ENCODE measurements at regions not wholly inside any gene's neighbourhood (a gene's known extent, or its start where the extent isn't known, plus 50 kb on each side); places are given as distances from the start of the nearest gene placed in this dataset.

GRCh38 chr1:191892716-191893115 is 265.5 kb upstream of the RGS18 start:
- Histone ChIP-seq H2AFZ (no peak overlapping the region), H3K36me3 (replicated peaks; ENCODE audit: insufficient read depth, low read depth) (no peaks in the 10 kb centered on the region), H3K27ac (no peak overlapping the region), H3K4me2 (no peak overlapping the region), H3K27me3 (no peaks in the 10 kb centered on the region), H3K4me1 (ENCODE audit: insufficient read depth) (peaks cover 3% of the 10 kb centered on the region), H3K9me2 (replicated peaks; ENCODE audit: insufficient read depth) (no peaks in the 10 kb centered on the region), H3K79me2 (no peaks in the 10 kb centered on the region), H4K20me1 (ENCODE audit: insufficient read depth, poor library complexity, severe bottlenecking) (no peaks in the 10 kb centered on the region), H3K4me3 (no peak overlapping the region), H3K9me3 (ENCODE audit: low read depth) (no peaks in the 10 kb centered on the region)
- TF ChIP-seq EZH2phosphoT487 (IDR thresholded peaks at IDR 0.05; ENCODE audit: low read depth, severe bottlenecking, unreplicated experiment) (no peak), EZH2 (IDR thresholded peaks at IDR 0.05; ENCODE audit: borderline replicate concordance) (no peak)
- TF ChIP-seq, protein P1, sequence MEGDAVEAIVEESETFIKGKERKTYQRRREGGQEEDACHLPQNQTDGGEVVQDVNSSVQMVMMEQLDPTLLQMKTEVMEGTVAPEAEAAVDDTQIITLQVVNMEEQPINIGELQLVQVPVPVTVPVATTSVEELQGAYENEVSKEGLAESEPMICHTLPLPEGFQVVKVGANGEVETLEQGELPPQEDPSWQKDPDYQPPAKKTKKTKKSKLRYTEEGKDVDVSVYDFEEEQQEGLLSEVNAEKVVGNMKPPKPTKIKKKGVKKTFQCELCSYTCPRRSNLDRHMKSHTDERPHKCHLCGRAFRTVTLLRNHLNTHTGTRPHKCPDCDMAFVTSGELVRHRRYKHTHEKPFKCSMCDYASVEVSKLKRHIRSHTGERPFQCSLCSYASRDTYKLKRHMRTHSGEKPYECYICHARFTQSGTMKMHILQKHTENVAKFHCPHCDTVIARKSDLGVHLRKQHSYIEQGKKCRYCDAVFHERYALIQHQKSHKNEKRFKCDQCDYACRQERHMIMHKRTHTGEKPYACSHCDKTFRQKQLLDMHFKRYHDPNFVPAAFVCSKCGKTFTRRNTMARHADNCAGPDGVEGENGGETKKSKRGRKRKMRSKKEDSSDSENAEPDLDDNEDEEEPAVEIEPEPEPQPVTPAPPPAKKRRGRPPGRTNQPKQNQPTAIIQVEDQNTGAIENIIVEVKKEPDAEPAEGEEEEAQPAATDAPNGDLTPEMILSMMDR (IDR thresholded peaks at IDR 0.05; ENCODE audit: poor library complexity) = no peak
- DNase-seq (ENCODE audit: low spot score) = no peak

DNA sequence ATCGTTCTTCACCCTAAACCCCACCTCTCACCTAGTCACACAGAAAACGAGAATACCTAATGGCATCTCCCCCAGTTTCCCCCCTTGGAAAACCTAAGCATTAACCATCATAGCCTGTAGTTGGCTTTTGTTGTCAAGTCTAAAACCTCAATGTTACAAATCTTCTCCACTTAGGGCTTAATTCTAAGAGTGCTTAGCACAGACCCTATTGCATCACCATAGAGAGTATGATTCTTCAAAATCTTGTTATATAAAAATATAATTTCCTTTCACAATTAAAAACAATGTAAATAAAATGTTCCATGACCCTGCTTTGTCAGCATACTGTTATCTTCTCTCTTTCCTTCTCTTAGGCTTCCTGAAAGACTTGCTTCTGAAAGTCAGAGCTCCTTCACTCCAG is 263.2 kb upstream of the RGS18 start:
- WGBS (ENCODE audit: low lambda C conversion rate, missing lambda C conversion rate) = 79% methylated on average over 2 of the region's 2 CpGs
- TF ChIP-seq EZH2phosphoT487 (IDR thresholded peaks at IDR 0.05; ENCODE audit: low read depth, severe bottlenecking, unreplicated experiment) (no peak), EZH2 (IDR thresholded peaks at IDR 0.05; ENCODE audit: borderline replicate concordance) (no peak)
- TF ChIP-seq, protein P1 (IDR thresholded peaks at IDR 0.05; ENCODE audit: poor library complexity) = no peak
- H3K27me3 ChIP-seq = no peaks in the 10 kb centered on the region
- no peak for DNase-seq (ENCODE audit: low spot score)
- no peaks in the 10 kb centered on the region for H3K79me2 ChIP-seq
- H3K9me3 ChIP-seq (ENCODE audit: low read depth) = no peaks in the 10 kb centered on the region
- H4K20me1 ChIP-seq (ENCODE audit: insufficient read depth, poor library complexity, severe bottlenecking) = no peaks in the 10 kb centered on the region
- no peak overlapping the region for H3K27ac ChIP-seq
- no peaks in the 10 kb centered on the region for H3K36me3 ChIP-seq (replicated peaks; ENCODE audit: insufficient read depth, low read depth)
- no peak overlapping the region for H3K4me2 ChIP-seq
- H3K9me2 ChIP-seq (replicated peaks; ENCODE audit: insufficient read depth) = no peaks in the 10 kb centered on the region
- H3K4me1 ChIP-seq (ENCODE audit: insufficient read depth) = no peaks in the 10 kb centered on the region
- H3K4me3 ChIP-seq = no peak overlapping the region
- H2AFZ ChIP-seq = no peak overlapping the region

DNA sequence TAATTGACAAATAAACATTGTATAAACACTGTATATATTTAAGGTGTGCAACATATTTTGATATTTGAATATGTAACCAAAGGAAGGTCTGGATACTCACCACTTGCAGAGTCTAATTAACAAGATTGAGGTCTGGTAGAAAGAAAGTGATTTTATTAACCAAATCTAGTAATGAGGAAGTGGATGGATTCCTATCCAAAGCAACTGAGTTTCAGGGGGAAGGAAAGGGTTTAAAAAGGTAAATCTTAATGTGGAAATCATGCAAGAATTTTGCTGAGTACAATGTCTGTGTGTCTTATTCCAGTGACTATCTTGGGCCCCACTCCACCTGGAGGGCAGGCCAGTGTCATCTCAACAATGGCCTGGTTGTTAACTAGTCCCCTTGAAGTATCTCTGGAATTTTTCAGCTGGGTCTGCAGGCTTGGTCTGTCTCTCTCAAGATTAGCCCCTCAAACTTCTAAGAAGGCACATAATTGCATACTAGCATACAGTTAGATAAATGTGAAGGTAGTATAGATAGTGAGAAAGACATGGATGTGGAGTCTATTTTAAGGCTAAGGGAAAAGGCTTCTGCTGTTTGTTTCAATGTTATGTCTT is 262.7 kb upstream of the RGS18 start:
- TF ChIP-seq EZH2 (IDR thresholded peaks at IDR 0.05; ENCODE audit: borderline replicate concordance) = no peak
- no peak for TF ChIP-seq EZH2phosphoT487 (IDR thresholded peaks at IDR 0.05; ENCODE audit: low read depth, severe bottlenecking, unreplicated experiment)
- TF ChIP-seq, protein P1 (IDR thresholded peaks at IDR 0.05; ENCODE audit: poor library complexity) = no peak
- Histone ChIP-seq H3K27ac (no peak overlapping the region), H4K20me1 (ENCODE audit: insufficient read depth, poor library complexity, severe bottlenecking) (no peaks in the 10 kb centered on the region), H3K79me2 (no peaks in the 10 kb centered on the region), H3K4me1 (ENCODE audit: insufficient read depth) (no peaks in the 10 kb centered on the region), H3K9me2 (replicated peaks; ENCODE audit: insufficient read depth) (no peaks in the 10 kb centered on the region), H3K9me3 (ENCODE audit: low read depth) (no peaks in the 10 kb centered on the region), H2AFZ (no peak overlapping the region), H3K4me3 (no peak overlapping the region), H3K27me3 (no peaks in the 10 kb centered on the region), H3K36me3 (replicated peaks; ENCODE audit: insufficient read depth, low read depth) (no peaks in the 10 kb centered on the region), H3K4me2 (no peak overlapping the region)
- no peak for DNase-seq (ENCODE audit: low spot score)

- Histone ChIP-seq H3K4me2 (no peak overlapping the region), H3K27ac (no peak overlapping the region), H3K79me2 (no peaks in the 10 kb centered on the region), H3K36me3 (replicated peaks; ENCODE audit: insufficient read depth, low read depth) (no peaks in the 10 kb centered on the region), H3K27me3 (no peaks in the 10 kb centered on the region), H3K4me3 (no peak overlapping the region), H4K20me1 (ENCODE audit: insufficient read depth, poor library complexity, severe bottlenecking) (no peaks in the 10 kb centered on the region), H2AFZ (no peak overlapping the region), H3K9me2 (replicated peaks; ENCODE audit: insufficient read depth) (no peaks in the 10 kb centered on the region), H3K4me1 (ENCODE audit: insufficient read depth) (no peaks in the 10 kb centered on the region), H3K9me3 (ENCODE audit: low read depth) (no peaks in the 10 kb centered on the region)
- DNase-seq (ENCODE audit: low spot score) = no peak
- TF ChIP-seq, protein P1 (IDR thresholded peaks at IDR 0.05; ENCODE audit: poor library complexity) = no peak
- TF ChIP-seq EZH2 (IDR thresholded peaks at IDR 0.05; ENCODE audit: borderline replicate concordance) (no peak), EZH2phosphoT487 (IDR thresholded peaks at IDR 0.05; ENCODE audit: low read depth, severe bottlenecking, unreplicated experiment) (no peak)
- WGBS (ENCODE audit: low lambda C conversion rate, missing lambda C conversion rate) = 90% methylated on average over 3 of the region's 3 CpGs
These were observed 261.1 kb upstream of the RGS18 start for GRCh38 chr1:191897134-191897533.
